22Rv1 (cell line): ENCODE measurements at regions not wholly inside any gene's neighbourhood (a gene's known extent, or its start where the extent isn't known, plus 50 kb on each side); places are given as distances from the start of the nearest gene placed in this dataset.

ENCODE experiments used
- CTCF ChIP-seq: fragments of 450-650 bp; IDR thresholded peaks from 2 replicates; pipeline ENCODE4 v1.5.1; 2017; ENCODE audit warnings: mild to moderate bottlenecking
- ZFX ChIP-seq: fragments of 450-650 bp; IDR thresholded peaks from 2 replicates; pipeline ENCODE4 v1.6.1; 2017; ENCODE audit warnings: antibody characterized with exemption, borderline replicate concordance

- no peak for TF ChIP-seq CTCF
- no peak for TF ChIP-seq ZFX
Observed at GRCh38 chr13:105341758-105342157, 1193.7 kb downstream of the EFNB2 start.
